ENCODE measurements at regions not wholly inside any gene's neighbourhood (a gene's known extent, or its start where the extent isn't known, plus 50 kb on each side); places are given as distances from the start of the nearest gene placed in this dataset.

- no peak overlapping the region for H4K5ac ChIP-seq (ENCODE audit: insufficient read length, low read depth, low read length)
- no peaks in the 10 kb centered on the region for H3K36me3 ChIP-seq (ENCODE audit: control insufficient read depth in 2 of 4, insufficient read depth in 4 of 4, low read length in 3 of 4)
- no peak overlapping the region for H3K4me2 ChIP-seq (ENCODE audit: insufficient read depth in 1 of 2, low read depth in 2 of 2, low read length in 2 of 2)
- no peak overlapping the region for H3K9ac ChIP-seq (replicated peaks in 1 of 4; ENCODE audit: extremely low read depth in 1 of 4, low read depth in 3 of 4, low read length in 3 of 4)
- no peaks in the 10 kb centered on the region for H3K23me2 ChIP-seq (ENCODE audit: low read depth, low read length)
- H2AK5ac ChIP-seq (ENCODE audit: low read depth, low read length): no peak overlapping the region
- H2BK20ac ChIP-seq (ENCODE audit: low read length): no peak overlapping the region
- no peaks in the 10 kb centered on the region for H3K79me1 ChIP-seq (ENCODE audit: low read depth, low read length)
- 94% methylated on average over 8 of the region's 8 CpGs; no CpG with 5 or more reads in 1 of the 2 experiments for WGBS, 2 experiments (ENCODE audit: extremely low coverage in 1 of 2, insufficient coverage in 1 of 2, insufficient read length in 1 of 2, insufficient replicate concordance in 2 of 2, low coverage in 1 of 2, low lambda C conversion rate in 2 of 2, missing lambda C conversion rate in 1 of 2)
- H2BK15ac ChIP-seq (ENCODE audit: low read length): no peak overlapping the region
- H2BK12ac ChIP-seq (ENCODE audit: low read depth, low read length): no peak overlapping the region
- FAIRE-seq (no peak), DNase-seq (ENCODE audit: low read depth in 1 of 2, low spot score in 2 of 2) (no peak)
- no peak overlapping the region for H3K4ac ChIP-seq (replicated peaks; ENCODE audit: insufficient read length, low read depth, low read length)
- H3K4me1 ChIP-seq (replicated peaks in 1 of 4; ENCODE audit: control insufficient read depth in 3 of 4, insufficient read depth in 4 of 4, low read length in 3 of 4): no peaks in the 10 kb centered on the region
- no peak overlapping the region for H2BK120ac ChIP-seq (replicated peaks; ENCODE audit: low read depth, low read length)
- H3K18ac ChIP-seq (ENCODE audit: extremely low read depth, low read length): no peak overlapping the region
- POLR2A ChIA-PET (ENCODE audit: partially characterized antibody): no interaction called here
- no peaks in the 10 kb centered on the region for H3K27me3 ChIP-seq (replicated peaks in 1 of 4; ENCODE audit: control insufficient read depth in 3 of 4, extremely low read depth in 1 of 4, insufficient read depth in 3 of 4, low read length in 3 of 4)
- H4K20me1 ChIP-seq (replicated peaks in 1 of 2; ENCODE audit: control insufficient read depth in 1 of 2, insufficient read depth in 2 of 2, low read length in 2 of 2): no peaks in the 10 kb centered on the region
- H3K56ac ChIP-seq (replicated peaks; ENCODE audit: insufficient read length, low read depth, low read length): no peak overlapping the region
- CTCF ChIA-PET (ENCODE audit: partially characterized antibody): interaction anchor here (1.0 to 4.9 kb wide), 6 partner anchors 12 to 369 kb away, joined by 3 to 36 read pairs (median 3); no protein-coding TSS in a partner anchor
- H3K9me3 ChIP-seq (ENCODE audit: insufficient read depth in 2 of 2, low read depth in 1 of 2, low read length in 1 of 2): no peaks in the 10 kb centered on the region
- no peak overlapping the region for H3K14ac ChIP-seq (ENCODE audit: insufficient read length)
- no peak overlapping the region for H4K8ac ChIP-seq (ENCODE audit: extremely low read depth, insufficient read depth, low read length)
- no peak for TF ChIP-seq E2F6 (IDR thresholded peaks at IDR 0.05)
- no peak for TF ChIP-seq MAX (IDR thresholded peaks at IDR 0.05)
- no peak for TF ChIP-seq TBP (IDR thresholded peaks at IDR 0.05; ENCODE audit: low read depth, low read length)
- no peak for TF ChIP-seq JUND (IDR thresholded peaks at IDR 0.05; ENCODE audit: low read length)
- TF ChIP-seq POLR2AphosphoS5 (IDR thresholded peaks at IDR 0.05; ENCODE audit: low read depth, low read length): no peak
- TF ChIP-seq ATF3 (IDR thresholded peaks at IDR 0.05; ENCODE audit: insufficient read depth, low read depth, low read length): no peak
- no peak for TF ChIP-seq ZNF274 (IDR thresholded peaks at IDR 0.05; ENCODE audit: borderline replicate concordance, extremely low read depth, low read length)
- no peak for TF ChIP-seq CHD2 (IDR thresholded peaks at IDR 0.05; ENCODE audit: low read length)
- TF ChIP-seq NANOG (IDR thresholded peaks at IDR 0.05; ENCODE audit: insufficient read depth, low read depth, low read length, poor library complexity, severe bottlenecking): no peak
- no peak for TF ChIP-seq PHF8 (conservative IDR thresholded peaks at IDR 0.05; ENCODE audit: low read depth, low read length)
- no peak for TF ChIP-seq POLR2A (IDR thresholded peaks at IDR 0.05; ENCODE audit: control extremely low read depth in 1 of 2, low read depth in 2 of 2, low read length in 2 of 2)
- no peak overlapping the region for H3K23ac ChIP-seq (ENCODE audit: insufficient read length)
- no peak overlapping the region for H2BK5ac ChIP-seq (ENCODE audit: low read depth, low read length)
- no peak overlapping the region for H3K4me3 ChIP-seq (ENCODE audit: extremely low read depth in 1 of 4, insufficient read depth in 2 of 4, low read depth in 3 of 4, low read length in 4 of 4)
- no peak overlapping the region for H3K27ac ChIP-seq (ENCODE audit: low read depth, low read length)
- no peaks in the 10 kb centered on the region for H3K79me2 ChIP-seq (ENCODE audit: control insufficient read depth in 1 of 2, insufficient read depth in 2 of 2, low read length in 2 of 2)
- H2AFZ ChIP-seq (ENCODE audit: low read length): no peak overlapping the region
- H4K91ac ChIP-seq (replicated peaks; ENCODE audit: insufficient read length, low read length): no peak overlapping the region
Observed at GRCh38 chr1:55703726-55704363, 488.7 kb upstream of the USP24 start.
